A673 (cell line): ENCODE measurements at regions not wholly inside any gene's neighbourhood (a gene's known extent, or its start where the extent isn't known, plus 50 kb on each side); places are given as distances from the start of the nearest gene placed in this dataset.

ENCODE experiments used
- BruUV-seq: library from RNA; stranded (reverse); fragments of 400-500 nt; replicated peaks from 2 replicates; lab custom pipeline; 2021; lab: Mats Ljungman, UMichigan
- CTCF ChIA-PET: fragments of 300-600 bp; sonication (Branson Sonifier 250); formaldehyde crosslinking; loops from one replicate; lab custom pipeline; 2022; ENCODE audit warnings: antibody characterized with exemption; lab: Charles Lee
- POLR2A ChIA-PET: fragments of 300-600 bp; sonication (Branson Sonifier 250); formaldehyde crosslinking; loops from one replicate; lab custom pipeline; 2022; ENCODE audit warnings: antibody characterized with exemption; ENCODE audit not compliant: low non-redundant PET; lab: Charles Lee
- DNase-seq: peaks from one replicate; pipeline ENCODE4 v3.0.0-alpha.2; 2015; ENCODE audit warnings: low spot score
- H3K27ac ChIP-seq: fragments of 200-600 bp; sonication (generic); 2 replicates; pipeline ENCODE4 v1.5.1; 2016; ENCODE audit warnings: mixed run types, low read depth, mild to moderate bottlenecking, mixed read lengths, antibody characterized with exemption, low read length; ENCODE audit not compliant: poor library complexity, severe bottlenecking
- H3K27me3 ChIP-seq: fragments of 200-600 bp; sonication (generic); replicated peaks from 2 replicates; pipeline ENCODE4 v1.6.1; 2017; ENCODE audit warnings: mixed run types, low read depth, mild to moderate bottlenecking, mixed read lengths, antibody characterized with exemption, low read length; ENCODE audit not compliant: insufficient read depth, poor library complexity
- H3K36me3 ChIP-seq: fragments of 200-600 bp; sonication (generic); 2 replicates; pipeline ENCODE4 v1.6.1; 2016; ENCODE audit warnings: mixed run types, mild to moderate bottlenecking, mixed read lengths, antibody characterized with exemption, low read length; ENCODE audit not compliant: insufficient read depth, poor library complexity, severe bottlenecking
- H3K4me1 ChIP-seq: fragments of 200-600 bp; sonication (generic); 2 replicates; pipeline ENCODE4 v1.6.1; 2017; ENCODE audit warnings: mixed run types, mild to moderate bottlenecking, mixed read lengths, antibody characterized with exemption, low read length; ENCODE audit not compliant: insufficient read depth, poor library complexity, severe bottlenecking
- H3K4me3 ChIP-seq: fragments of 200-600 bp; sonication (generic); 2 replicates; pipeline ENCODE4 v1.5.1; 2016; ENCODE audit warnings: low read depth, mixed run types, mild to moderate bottlenecking, mixed read lengths, low read length; ENCODE audit not compliant: poor library complexity, severe bottlenecking
- H3K9me3 ChIP-seq: fragments of 200-600 bp; sonication (generic); 2 replicates; pipeline ENCODE4 v1.6.1; 2016; ENCODE audit warnings: mixed run types, low read depth, mild to moderate bottlenecking, mixed read lengths, antibody characterized with exemption, low read length; ENCODE audit not compliant: poor library complexity, severe bottlenecking
- CTCF ChIP-seq: fragments of 300-800, 200-600 bp; sonication (generic); conservative IDR thresholded peaks from 2 replicates; pipeline ENCODE4 v1.5.1; 2017; ENCODE audit warnings: low read depth, mild to moderate bottlenecking, antibody characterized with exemption, low read length, moderate library complexity, mixed read lengths
- EZH2 ChIP-seq: fragments of 200-600 bp; sonication (generic); IDR thresholded peaks from 2 replicates; pipeline ENCODE4 v1.6.1; 2017; ENCODE audit warnings: borderline replicate concordance, low read depth, mild to moderate bottlenecking, mixed read lengths, antibody characterized with exemption, low read length; ENCODE audit not compliant: poor library complexity, severe bottlenecking
- intact Hi-C: fragments of 100-400 bp; cut with micrococcal nuclease; formaldehyde crosslinking; loops from one replicate; pipeline ENCODE4 v1.10.0; 2022; ENCODE audit not compliant: unreplicated experiment

GRCh38 chr3:194076475-194076874, 59.5 kb upstream of the HES1 start:
- TF ChIP-seq EZH2 = no peak
- TF ChIP-seq CTCF = no peak
- CTCF ChIA-PET = no interaction called here
- Histone ChIP-seq H3K27ac (no peak overlapping the region), H3K36me3 (no peaks in the 10 kb centered on the region), H3K4me1 (peaks cover 9% of the 10 kb centered on the region), H3K27me3 (no peaks in the 10 kb centered on the region), H3K4me3 (no peak overlapping the region), H3K9me3 (no peaks in the 10 kb centered on the region)
- POLR2A ChIA-PET = no interaction called here
- no TSS peak for BruUV-seq
- intact Hi-C loops = no loop called here
- DNase-seq = no peak

GRCh38 chr3:194077602-194078001, 58.3 kb upstream of the HES1 start:
- no peak for DNase-seq
- no peaks in the 10 kb centered on the region for H3K36me3 ChIP-seq
- no peak overlapping the region for H3K27ac ChIP-seq
- peaks cover 11% of the 10 kb centered on the region for H3K4me1 ChIP-seq
- H3K27me3 ChIP-seq = no peaks in the 10 kb centered on the region
- no peak overlapping the region for H3K4me3 ChIP-seq
- ChIA-PET POLR2A (no interaction called here), CTCF (no interaction called here)
- TF ChIP-seq EZH2 (no peak), CTCF (no peak)
- no peaks in the 10 kb centered on the region for H3K9me3 ChIP-seq
- intact Hi-C loops = no loop called here
- no TSS peak for BruUV-seq

GRCh38 chr3:194078045-194078821, 57.7 kb upstream of the HES1 start:
- Histone ChIP-seq H3K4me1 (peaks cover 17% of the 10 kb centered on the region), H3K4me3 (no peak overlapping the region), H3K36me3 (no peaks in the 10 kb centered on the region), H3K27ac (no peak overlapping the region), H3K27me3 (no peaks in the 10 kb centered on the region), H3K9me3 (no peaks in the 10 kb centered on the region)
- ChIA-PET POLR2A (no interaction called here), CTCF (no interaction called here)
- intact Hi-C loops = no loop called here
- no TSS peak for BruUV-seq
- DNase-seq = no peak
- no peak for TF ChIP-seq CTCF
